ENCODE measurements at regions not wholly inside any gene's neighbourhood (a gene's known extent, or its start where the extent isn't known, plus 50 kb on each side); places are given as distances from the start of the nearest gene placed in this dataset.

DNA sequence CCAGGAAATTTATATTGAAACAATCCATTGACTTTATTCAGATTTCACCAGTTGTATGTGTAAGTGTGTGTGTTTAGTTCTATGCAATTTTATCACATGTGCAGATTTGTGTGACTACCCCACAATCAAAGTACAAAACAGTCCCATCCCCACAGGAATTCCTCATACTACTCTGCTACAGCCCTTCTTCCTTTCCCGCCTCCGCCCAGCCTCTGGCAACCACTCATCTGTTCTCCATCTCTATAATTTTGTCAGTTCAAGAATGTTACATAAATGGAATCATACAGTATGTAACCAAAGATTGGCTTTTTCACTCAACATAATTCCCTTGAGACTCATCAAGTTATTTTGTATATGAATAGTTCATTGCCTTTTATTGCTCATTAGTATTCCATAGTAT lies 289.1 kb downstream of the GADD45G start:
- ChIA-PET CTCF (no interaction called here), POLR2A (no interaction called here)
- Mint-ChIP-seq H3K27me3 (no peaks in the 10 kb centered on the region), H3K9me3 (no peaks in the 10 kb centered on the region), H3K4me1 (ENCODE audit: low read depth) (no peaks in the 10 kb centered on the region), H3K36me3 (ENCODE audit: low read depth) (no peaks in the 10 kb centered on the region), H3K4me3 (no peak overlapping the region), H3K27ac (no peak overlapping the region)
- DNase-seq = no peak
- no peaks in the 10 kb centered on the region for H3K9me3 ChIP-seq (ENCODE audit: control insufficient read depth in 1 of 2, insufficient read depth in 1 of 2, low read length in 2 of 2)
- no peak for ATAC-seq (ENCODE audit: poor library complexity)
- TF ChIP-seq, protein P1, sequence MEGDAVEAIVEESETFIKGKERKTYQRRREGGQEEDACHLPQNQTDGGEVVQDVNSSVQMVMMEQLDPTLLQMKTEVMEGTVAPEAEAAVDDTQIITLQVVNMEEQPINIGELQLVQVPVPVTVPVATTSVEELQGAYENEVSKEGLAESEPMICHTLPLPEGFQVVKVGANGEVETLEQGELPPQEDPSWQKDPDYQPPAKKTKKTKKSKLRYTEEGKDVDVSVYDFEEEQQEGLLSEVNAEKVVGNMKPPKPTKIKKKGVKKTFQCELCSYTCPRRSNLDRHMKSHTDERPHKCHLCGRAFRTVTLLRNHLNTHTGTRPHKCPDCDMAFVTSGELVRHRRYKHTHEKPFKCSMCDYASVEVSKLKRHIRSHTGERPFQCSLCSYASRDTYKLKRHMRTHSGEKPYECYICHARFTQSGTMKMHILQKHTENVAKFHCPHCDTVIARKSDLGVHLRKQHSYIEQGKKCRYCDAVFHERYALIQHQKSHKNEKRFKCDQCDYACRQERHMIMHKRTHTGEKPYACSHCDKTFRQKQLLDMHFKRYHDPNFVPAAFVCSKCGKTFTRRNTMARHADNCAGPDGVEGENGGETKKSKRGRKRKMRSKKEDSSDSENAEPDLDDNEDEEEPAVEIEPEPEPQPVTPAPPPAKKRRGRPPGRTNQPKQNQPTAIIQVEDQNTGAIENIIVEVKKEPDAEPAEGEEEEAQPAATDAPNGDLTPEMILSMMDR (IDR thresholded peaks at IDR 0.05) = no peak
- peaks cover 0 to 5% of the 10 kb centered on the region in 2 experiments for H3K27me3 ChIP-seq (ENCODE audit: control insufficient read depth in 1 of 2, insufficient read depth in 2 of 2, low read length in 2 of 2)
- no peak overlapping the region for H3K4me3 ChIP-seq (ENCODE audit: low read length)
- intact Hi-C loops (cut with DNase I, micrococcal nuclease) = no loop called here
- H3K36me3 ChIP-seq (ENCODE audit: insufficient read depth, low read length) = no peaks in the 10 kb centered on the region
- no peaks in the 10 kb centered on the region for H3K4me1 ChIP-seq (ENCODE audit: insufficient read depth, low read length)
- H3K27ac ChIP-seq (ENCODE audit: low read depth in 1 of 2, low read length in 2 of 2) = no peak overlapping the region

DNA sequence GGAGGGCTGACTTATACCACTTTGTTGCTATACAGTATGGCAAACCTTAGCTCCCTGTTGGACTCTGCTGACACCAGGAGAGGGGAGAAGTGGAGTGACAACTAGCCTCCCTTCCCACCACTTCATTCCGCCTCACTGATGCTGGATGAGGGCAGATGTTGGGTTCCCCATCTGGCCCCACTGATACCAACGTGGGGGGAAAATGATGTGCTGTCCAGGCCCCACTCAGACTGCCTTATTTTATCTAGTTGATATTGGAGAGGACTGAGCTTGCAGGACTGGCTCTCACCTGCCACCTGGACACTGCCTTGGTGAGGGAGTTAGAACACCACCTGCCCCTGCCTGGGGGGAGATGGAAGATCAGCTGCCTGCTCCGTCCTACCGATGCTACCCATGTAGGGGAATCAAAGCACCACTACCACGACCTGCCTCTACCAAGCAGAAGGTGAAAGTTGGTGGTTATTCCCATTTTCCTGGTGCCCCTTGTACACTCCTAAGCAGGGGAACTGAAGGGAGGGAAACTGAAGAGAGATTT lies 292.1 kb downstream of the GADD45G start:
- no peak for ATAC-seq (ENCODE audit: poor library complexity)

DNA sequence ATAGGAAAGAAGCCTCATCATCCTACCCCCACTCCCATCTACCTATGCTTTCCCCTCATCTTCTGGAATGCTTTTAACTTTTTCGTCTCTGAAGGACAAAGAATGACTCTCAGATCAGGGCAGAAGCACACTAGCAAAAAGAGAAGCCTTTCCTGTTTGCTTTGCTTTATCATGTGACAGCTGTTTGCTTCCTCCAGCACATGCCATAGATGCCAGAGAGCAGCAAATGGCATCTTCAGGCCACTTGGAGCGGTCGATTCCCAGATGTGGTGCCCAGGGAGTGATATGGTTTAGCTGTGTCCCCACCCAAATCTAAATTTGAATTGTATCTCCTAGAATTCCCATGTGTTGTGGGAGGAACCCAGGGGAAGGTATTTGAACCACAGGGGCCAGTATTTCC lies 294.8 kb downstream of the GADD45G start:
- H3K4me3 ChIP-seq (ENCODE audit: low read length) = no peak overlapping the region
- CTCF ChIA-PET = no interaction called here
- H3K36me3 ChIP-seq (ENCODE audit: insufficient read depth, low read length) = no peaks in the 10 kb centered on the region
- POLR2A ChIA-PET = no interaction called here
- intact Hi-C loops (cut with DNase I, micrococcal nuclease) = no loop called here
- Mint-ChIP-seq H3K27ac (no peak overlapping the region), H3K9me3 (no peaks in the 10 kb centered on the region), H3K4me3 (no peak overlapping the region), H3K4me1 (ENCODE audit: low read depth) (no peaks in the 10 kb centered on the region), H3K36me3 (ENCODE audit: low read depth) (no peaks in the 10 kb centered on the region), H3K27me3 (peaks cover 23% of the 10 kb centered on the region)
- peaks cover 0 to 5% of the 10 kb centered on the region in 2 experiments for H3K27me3 ChIP-seq (ENCODE audit: control insufficient read depth in 1 of 2, insufficient read depth in 2 of 2, low read length in 2 of 2)
- H3K27ac ChIP-seq (ENCODE audit: low read depth in 1 of 2, low read length in 2 of 2) = no peak overlapping the region
- no peaks in the 10 kb centered on the region for H3K9me3 ChIP-seq (ENCODE audit: control insufficient read depth in 1 of 2, insufficient read depth in 1 of 2, low read length in 2 of 2)
- no peak for DNase-seq
- no peak for ATAC-seq (ENCODE audit: poor library complexity)
- TF ChIP-seq, protein P1 (IDR thresholded peaks at IDR 0.05) = no peak
- no peaks in the 10 kb centered on the region for H3K4me1 ChIP-seq (ENCODE audit: insufficient read depth, low read length)

More for the DNA sequence above, 292.1 kb downstream of the GADD45G start:
- H3K9me3 ChIP-seq (ENCODE audit: control insufficient read depth in 1 of 2, insufficient read depth in 1 of 2, low read length in 2 of 2) = no peaks in the 10 kb centered on the region
- H3K27me3 ChIP-seq (ENCODE audit: control insufficient read depth in 1 of 2, insufficient read depth in 2 of 2, low read length in 2 of 2) = peaks cover 0 to 5% of the 10 kb centered on the region in 2 experiments
- intact Hi-C loops (cut with DNase I, micrococcal nuclease) = no loop called here
- no peak overlapping the region for H3K4me3 ChIP-seq (ENCODE audit: low read length)
- Mint-ChIP-seq H3K27me3 (peaks cover 16% of the 10 kb centered on the region), H3K4me1 (ENCODE audit: low read depth) (no peaks in the 10 kb centered on the region), H3K36me3 (ENCODE audit: low read depth) (no peaks in the 10 kb centered on the region), H3K4me3 (no peak overlapping the region), H3K27ac (no peak overlapping the region), H3K9me3 (no peaks in the 10 kb centered on the region)
- POLR2A ChIA-PET = no interaction called here
- H3K4me1 ChIP-seq (ENCODE audit: insufficient read depth, low read length) = no peaks in the 10 kb centered on the region
- CTCF ChIA-PET = no interaction called here
- no peak overlapping the region for H3K27ac ChIP-seq (ENCODE audit: low read depth in 1 of 2, low read length in 2 of 2)
- TF ChIP-seq, protein P1 (IDR thresholded peaks at IDR 0.05) = no peak
- DNase-seq = no peak
- H3K36me3 ChIP-seq (ENCODE audit: insufficient read depth, low read length) = no peaks in the 10 kb centered on the region

Data from CD4-positive, alpha-beta T cell (primary cell).